Keratinocyte (primary cell): ENCODE measurements at regions not wholly inside any gene's neighbourhood (a gene's known extent, or its start where the extent isn't known, plus 50 kb on each side); places are given as distances from the start of the nearest gene placed in this dataset.
"Not testable (repeated sequence)": the region's sequence is repeated elsewhere in the genome, so short reads cannot be mapped to it uniquely, and the experiment has no call there.

Source experiments
- DNase-seq: peaks from one replicate; pipeline ENCODE4 v3.0.0-alpha.2; 2011; ENCODE audit warnings: low read depth, missing footprints, low spot score
- FAIRE-seq: peaks from 2 replicates; lab custom pipeline; 2011; peaks lifted over from hg19 to GRCh38; lab: Jason Lieb, UNC
- H2AFZ ChIP-seq: 2 replicates; pipeline ENCODE4 v1.6.0; 2012; ENCODE audit warnings: low read length, control low read depth, inconsistent platforms; ENCODE audit not compliant: control insufficient read depth
- H3K27ac ChIP-seq: 2 replicates; pipeline ENCODE4 v1.5.1; 2011; ENCODE audit warnings: low read length; ENCODE audit not compliant: control insufficient read depth, insufficient read depth
- H3K27me3 ChIP-seq: 3 replicates; pipeline ENCODE4 v1.6.0; 2011; ENCODE audit warnings: low read length; ENCODE audit not compliant: control insufficient read depth, insufficient read depth; ENCODE audit errors: extremely low read depth
- H3K36me3 ChIP-seq, 2 experiments: 2 replicates in 1 of 2; 3 replicates in 1 of 2; pipeline ENCODE4 v1.5.1; 2011; ENCODE audit warnings: low read length in 2 of 2, mild to moderate bottlenecking in 1 of 2; ENCODE audit not compliant: control insufficient read depth in 2 of 2, insufficient read depth in 2 of 2; ENCODE audit errors: extremely low read depth in 1 of 2
- H3K4me1 ChIP-seq: 3 replicates; pipeline ENCODE4 v1.5.1; 2011; ENCODE audit warnings: low read length; ENCODE audit not compliant: control insufficient read depth, insufficient read depth; ENCODE audit errors: extremely low read depth
- H3K4me2 ChIP-seq: 3 replicates; pipeline ENCODE4 v1.6.0; 2011; ENCODE audit warnings: low read depth, low read length; ENCODE audit not compliant: control insufficient read depth, insufficient read depth; ENCODE audit errors: extremely low read depth
- H3K4me3 ChIP-seq, 3 experiments: fragments of 200-600 bp in 1 of 3; sonication (generic) in 1 of 3; 2 replicates in 2 of 3; 3 replicates in 1 of 3; pipeline ENCODE4 v1.5.1; 2011 to 2016; ENCODE audit warnings: low read length in 3 of 3, mild to moderate bottlenecking in 3 of 3, control low read depth in 2 of 3, inconsistent platforms in 1 of 3, low read depth in 1 of 3, mixed read lengths in 1 of 3, mixed run types in 1 of 3, moderate library complexity in 1 of 3; ENCODE audit not compliant: control insufficient read depth in 2 of 3, insufficient read depth in 2 of 3; ENCODE audit errors: extremely low read depth in 1 of 3
- H3K79me2 ChIP-seq: 2 replicates; pipeline ENCODE4 v1.6.0; 2012; ENCODE audit warnings: low read length; ENCODE audit not compliant: control insufficient read depth, insufficient read depth
- H3K9ac ChIP-seq: 3 replicates; pipeline ENCODE4 v1.6.0; 2011; ENCODE audit warnings: low read length; ENCODE audit not compliant: control insufficient read depth, insufficient read depth; ENCODE audit errors: extremely low read depth
- H3K9me1 ChIP-seq: 3 replicates; pipeline ENCODE4 v1.6.0; 2011; ENCODE audit warnings: low read length; ENCODE audit not compliant: control insufficient read depth, insufficient read depth; ENCODE audit errors: extremely low read depth
- H3K9me3 ChIP-seq: 2 replicates; pipeline ENCODE4 v1.5.1; 2012; ENCODE audit warnings: low read depth, low read length; ENCODE audit not compliant: control insufficient read depth
- H4K20me1 ChIP-seq: 3 replicates; pipeline ENCODE4 v1.6.0; 2011; ENCODE audit warnings: low read length; ENCODE audit not compliant: control insufficient read depth, insufficient read depth; ENCODE audit errors: extremely low read depth
- EZH2 ChIP-seq: IDR thresholded peaks from one replicate; pipeline ENCODE4 v1.6.1; 2012; ENCODE audit warnings: inconsistent platforms, mild to moderate bottlenecking, low read length, moderate library complexity
- dilution Hi-C: fragments of 300-500 bp; cut with MboI; formaldehyde crosslinking; loops from one replicate; pipeline ENCODE4 v1.7.0; 2020; ENCODE audit warnings: low sequenced_read_pairs; ENCODE audit not compliant: extremely low pct_ligation_motif_present
- TF ChIP-seq, protein P1 (sequence below), 3 experiments: IDR thresholded peaks in 1 of 3; conservative IDR thresholded peaks in 1 of 3; optimal IDR thresholded peaks in 1 of 3; 2 replicates in 2 of 3; 3 replicates in 1 of 3; pipeline versions ENCODE3 to v1.5.1; 2011; ENCODE audit warnings: low read length in 3 of 3, mild to moderate bottlenecking in 3 of 3, moderate library complexity in 2 of 3, control low read depth in 1 of 3, inconsistent platforms in 1 of 3; ENCODE audit not compliant: insufficient read depth in 2 of 3; ENCODE audit errors: extremely low read depth in 1 of 3

DNA sequence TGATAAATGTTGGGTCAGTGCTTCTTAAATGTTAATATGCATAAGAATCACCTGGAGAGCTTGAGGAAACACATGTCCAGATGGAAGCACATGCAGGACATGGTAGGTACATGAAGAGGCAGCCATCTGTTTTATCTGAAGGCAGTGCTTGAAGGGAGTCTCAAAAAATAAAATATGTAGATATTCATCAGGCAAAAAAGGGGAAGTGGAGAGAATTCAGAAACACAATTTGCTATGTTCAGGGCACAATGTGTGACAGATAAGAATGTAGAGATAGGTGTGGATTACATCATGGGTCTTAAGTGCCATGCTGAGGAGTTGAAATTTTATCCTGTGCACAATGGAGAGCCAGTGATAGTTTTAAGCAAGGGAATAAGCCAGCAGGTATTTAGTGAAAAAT is 59.6 kb upstream of the CASK start:
- Histone ChIP-seq H3K4me2 (no peak overlapping the region), H3K9me1 (no peaks in the 10 kb centered on the region), H3K4me3 (no peak overlapping the region), H3K79me2 (no peaks in the 10 kb centered on the region), H3K36me3 (no peaks in the 10 kb centered on the region), H3K9ac (no peak overlapping the region), H3K4me1 (peaks cover 7% of the 10 kb centered on the region), H3K9me3 (no peaks in the 10 kb centered on the region), H4K20me1 (no peaks in the 10 kb centered on the region), H2AFZ (no peak overlapping the region), H3K27me3 (no peaks in the 10 kb centered on the region), H3K27ac (no peak overlapping the region)
- TF ChIP-seq EZH2 = no peak
- TF ChIP-seq, protein P1, sequence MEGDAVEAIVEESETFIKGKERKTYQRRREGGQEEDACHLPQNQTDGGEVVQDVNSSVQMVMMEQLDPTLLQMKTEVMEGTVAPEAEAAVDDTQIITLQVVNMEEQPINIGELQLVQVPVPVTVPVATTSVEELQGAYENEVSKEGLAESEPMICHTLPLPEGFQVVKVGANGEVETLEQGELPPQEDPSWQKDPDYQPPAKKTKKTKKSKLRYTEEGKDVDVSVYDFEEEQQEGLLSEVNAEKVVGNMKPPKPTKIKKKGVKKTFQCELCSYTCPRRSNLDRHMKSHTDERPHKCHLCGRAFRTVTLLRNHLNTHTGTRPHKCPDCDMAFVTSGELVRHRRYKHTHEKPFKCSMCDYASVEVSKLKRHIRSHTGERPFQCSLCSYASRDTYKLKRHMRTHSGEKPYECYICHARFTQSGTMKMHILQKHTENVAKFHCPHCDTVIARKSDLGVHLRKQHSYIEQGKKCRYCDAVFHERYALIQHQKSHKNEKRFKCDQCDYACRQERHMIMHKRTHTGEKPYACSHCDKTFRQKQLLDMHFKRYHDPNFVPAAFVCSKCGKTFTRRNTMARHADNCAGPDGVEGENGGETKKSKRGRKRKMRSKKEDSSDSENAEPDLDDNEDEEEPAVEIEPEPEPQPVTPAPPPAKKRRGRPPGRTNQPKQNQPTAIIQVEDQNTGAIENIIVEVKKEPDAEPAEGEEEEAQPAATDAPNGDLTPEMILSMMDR (optimal IDR thresholded peaks at IDR 0.05 in 1 of 3, IDR thresholded peaks at IDR 0.05 in 1 of 3, conservative IDR thresholded peaks at IDR 0.05 in 1 of 3; ENCODE audit: extremely low read depth in 1 of 3, insufficient read depth in 2 of 3, low read length in 3 of 3) = no peak
- FAIRE-seq (no peak), DNase-seq (no peak)
- dilution Hi-C loops = no loop called here

DNA sequence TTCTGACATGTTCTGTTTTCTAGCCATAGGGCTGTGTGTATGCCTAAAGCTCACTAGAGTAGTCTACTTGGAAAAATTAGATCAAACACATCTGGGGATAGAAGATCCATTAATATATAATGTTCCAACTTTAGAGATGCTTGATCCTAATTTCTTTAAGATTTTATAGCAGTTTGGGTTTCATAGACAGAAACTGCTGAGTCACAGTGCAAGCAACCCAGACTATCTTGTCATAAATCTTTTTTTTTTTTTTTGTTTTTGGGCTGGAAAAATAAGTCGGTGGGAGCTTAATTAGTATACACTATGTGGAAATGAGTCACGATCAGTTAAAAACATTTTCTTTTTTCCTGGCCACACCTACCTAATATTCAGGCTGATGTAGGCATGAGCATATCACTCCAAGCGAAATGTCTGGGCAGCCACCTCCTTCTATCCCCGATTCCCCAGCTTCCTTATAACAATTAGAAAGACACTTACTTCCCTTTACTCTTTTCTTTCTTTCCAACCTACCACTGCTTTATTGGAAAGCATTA is 58.2 kb upstream of the CASK start:
- H3K4me1 ChIP-seq = peaks cover 7% of the 10 kb centered on the region
- no peaks in the 10 kb centered on the region for H3K9me3 ChIP-seq
- H3K4me2 ChIP-seq = peak overlapping the region; percentile 25
- H3K27ac ChIP-seq = no peak overlapping the region
- H3K9ac ChIP-seq = no peak overlapping the region
- no peaks in the 10 kb centered on the region for H3K36me3 ChIP-seq
- no peaks in the 10 kb centered on the region for H3K79me2 ChIP-seq
- H3K27me3 ChIP-seq = no peaks in the 10 kb centered on the region
- H2AFZ ChIP-seq = no peak overlapping the region
- DNase-seq (no peak), FAIRE-seq (no peak)
- TF ChIP-seq, protein P1 (optimal IDR thresholded peaks at IDR 0.05 in 1 of 3, IDR thresholded peaks at IDR 0.05 in 1 of 3, conservative IDR thresholded peaks at IDR 0.05 in 1 of 3; ENCODE audit: extremely low read depth in 1 of 3, insufficient read depth in 2 of 3, low read length in 3 of 3) = no peak
- TF ChIP-seq EZH2 = no peak
- no peaks in the 10 kb centered on the region for H3K9me1 ChIP-seq
- H3K4me3 ChIP-seq = no peak overlapping the region
- dilution Hi-C loops = no loop called here
- H4K20me1 ChIP-seq = no peaks in the 10 kb centered on the region

DNA sequence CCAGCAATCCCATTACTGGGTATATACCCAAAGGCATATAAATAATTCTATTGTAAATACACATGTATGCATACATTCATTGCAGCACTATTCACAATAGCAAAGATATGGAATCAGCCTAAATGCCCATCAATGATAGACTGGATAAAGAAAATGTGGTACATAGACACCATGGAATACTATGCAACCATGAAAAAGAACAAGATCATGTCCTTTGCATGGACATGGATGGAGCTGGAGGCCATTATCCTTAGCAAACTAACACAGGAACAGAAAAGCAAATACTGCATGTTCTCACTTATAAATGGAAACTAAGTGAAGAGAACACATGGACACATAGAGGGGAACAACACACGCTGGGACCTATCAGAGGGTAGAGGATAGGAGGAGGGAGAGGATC is 51.3 kb upstream of the CASK start:
- H3K9me1 ChIP-seq, H3K4me2 ChIP-seq, H3K4me3 ChIP-seq, H4K20me1 ChIP-seq, H2AFZ ChIP-seq, H3K4me1 ChIP-seq, FAIRE-seq, H3K9me3 ChIP-seq, H3K9ac ChIP-seq, dilution Hi-C loops, H3K27ac ChIP-seq, DNase-seq, H3K79me2 ChIP-seq, H3K36me3 ChIP-seq, H3K27me3 ChIP-seq: not testable (repeated sequence)
